CD4-positive, CD25-positive, alpha-beta regulatory T cell (primary cell): ENCODE measurements at regions not wholly inside any gene's neighbourhood (a gene's known extent, or its start where the extent isn't known, plus 50 kb on each side); places are given as distances from the start of the nearest gene placed in this dataset.

Experiments
- ATAC-seq, 2 donors: fragments of 150-1000 bp; cut with Tn5 transposase; one replicate each; pipeline ENCODE4 v1.10.0; 2021; ENCODE audit warnings: low read depth in 2 of 2, moderate number of reproducible peaks in 2 of 2, moderate library complexity in 1 of 2
- DNase-seq, 3 donors: peaks; one replicate each; pipeline versions ENCODE4 v3.0.0 to v3.0.0-alpha.2; 2012 to 2022; ENCODE audit warnings: mixed read lengths in 1 of 3
- H3K27ac ChIP-seq: one replicate; pipeline ENCODE4 v1.7.0; 2013; ENCODE audit warnings: mild to moderate bottlenecking, low read length; ENCODE audit not compliant: insufficient read depth, poor library complexity, severe bottlenecking
- H3K27me3 ChIP-seq: one replicate; pipeline ENCODE4 v1.7.0; 2013; ENCODE audit warnings: low read length; ENCODE audit not compliant: control insufficient read depth, insufficient read depth
- H3K36me3 ChIP-seq: one replicate; pipeline ENCODE4 v1.7.0; 2013; ENCODE audit warnings: mild to moderate bottlenecking, low read length, moderate library complexity; ENCODE audit not compliant: control insufficient read depth, insufficient read depth
- H3K4me1 ChIP-seq: 2 replicates; pipeline ENCODE4 v1.7.0; 2013; ENCODE audit warnings: mild to moderate bottlenecking, low read length; ENCODE audit not compliant: insufficient read depth, control insufficient read depth, poor library complexity, severe bottlenecking
- H3K4me3 ChIP-seq: one replicate; pipeline ENCODE4 v1.7.0; 2013; ENCODE audit warnings: low read depth, mild to moderate bottlenecking, low read length, moderate library complexity
- H3K9me3 ChIP-seq, 2 experiments: 1 replicate in 1 of 2; 2 replicates in 1 of 2; pipeline ENCODE4 v1.7.0; 2013; ENCODE audit warnings: low read length in 2 of 2, mild to moderate bottlenecking in 1 of 2, moderate library complexity in 1 of 2; ENCODE audit not compliant: control insufficient read depth in 2 of 2
- H3K27ac Mint-ChIP-seq, 3 donors: one replicate each; pipeline ENCODE4 v1.8.0; 2020 to 2022; ENCODE audit warnings: mild to moderate bottlenecking in 3 of 3, mixed read lengths in 3 of 3, moderate library complexity in 2 of 3
- H3K27me3 Mint-ChIP-seq: one replicate; pipeline ENCODE4 v1.8.0; 2022; ENCODE audit warnings: mild to moderate bottlenecking, mixed read lengths
- H3K36me3 Mint-ChIP-seq: one replicate; pipeline ENCODE4 v1.8.0; 2020; ENCODE audit warnings: mixed read lengths
- H3K4me1 Mint-ChIP-seq, 4 donors: one replicate each; pipeline ENCODE4 v1.8.0; 2020 to 2022; ENCODE audit warnings: mixed read lengths in 4 of 4, mild to moderate bottlenecking in 1 of 4
- H3K4me3 Mint-ChIP-seq, 4 donors: one replicate each; pipeline ENCODE4 v1.8.0; 2020 to 2022; ENCODE audit warnings: mild to moderate bottlenecking in 4 of 4, mixed read lengths in 4 of 4, moderate library complexity in 3 of 4
- H3K9me3 Mint-ChIP-seq, 7 donors: one replicate each; pipeline ENCODE4 v1.8.0; 2020 to 2022; ENCODE audit warnings: mixed read lengths in 7 of 7, mild to moderate bottlenecking in 3 of 7, moderate library complexity in 2 of 7

DNA sequence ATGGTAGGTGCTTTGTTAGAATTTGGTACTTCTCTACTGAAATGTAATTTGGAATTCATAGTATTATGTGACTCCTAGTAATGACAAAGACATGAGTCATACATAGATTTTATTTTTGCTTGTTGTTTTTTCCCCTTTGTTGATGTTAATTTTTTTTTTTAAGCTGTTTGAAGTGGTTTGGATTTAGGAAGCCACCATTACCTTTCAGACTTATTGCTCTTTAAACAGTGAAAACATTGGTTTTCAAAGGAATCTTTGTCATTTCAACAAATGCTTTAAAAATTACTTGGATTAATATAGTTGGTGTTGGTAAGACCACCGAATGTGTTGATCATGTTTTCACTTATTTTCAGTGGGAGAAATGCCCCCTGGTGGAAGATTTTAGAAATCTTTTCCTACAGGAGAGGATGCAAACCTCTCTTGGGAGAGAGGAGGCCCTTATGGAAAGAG is 170.1 kb upstream of the PITX1 start:
- Histone ChIP-seq H3K9me3 (peaks cover 13 to 14% of the 10 kb centered on the region in 2 experiments), H3K27ac (no peak overlapping the region), H3K27me3 (peaks cover 13% of the 10 kb centered on the region), H3K4me3 (no peak overlapping the region), H3K36me3 (no peaks in the 10 kb centered on the region), H3K4me1 (no peaks in the 10 kb centered on the region)
- no peak for ATAC-seq
- DNase-seq = no peak
- Mint-ChIP-seq H3K36me3 (no peaks in the 10 kb centered on the region), H3K4me3 (no peak overlapping the region), H3K4me1 (no peaks in the 10 kb centered on the region), H3K27me3 (peaks cover 31% of the 10 kb centered on the region), H3K9me3 (peaks cover 0 to 17% (median 5%) of the 10 kb centered on the region in 7 donors), H3K27ac (peak overlapping the region in 1 of 3 donors; percentile 15)

GRCh38 chr5:135203593-135204036 is 169.6 kb upstream of the PITX1 start:
- Histone ChIP-seq H3K4me1 (no peaks in the 10 kb centered on the region), H3K27me3 (peaks cover 13% of the 10 kb centered on the region), H3K27ac (no peak overlapping the region), H3K4me3 (no peak overlapping the region), H3K36me3 (no peaks in the 10 kb centered on the region), H3K9me3 (peaks cover 13 to 14% of the 10 kb centered on the region in 2 experiments)
- H3K36me3 Mint-ChIP-seq = no peaks in the 10 kb centered on the region
- ATAC-seq (no peak), DNase-seq (peak in 1 of 3 donors; percentile 18)
- no peak overlapping the region for H3K4me3 Mint-ChIP-seq
- H3K4me1 Mint-ChIP-seq = no peaks in the 10 kb centered on the region
- H3K27ac Mint-ChIP-seq = no peak overlapping the region
- H3K27me3 Mint-ChIP-seq = peaks cover 36% of the 10 kb centered on the region
- peaks cover 0 to 17% (median 6%) of the 10 kb centered on the region in 7 donors for H3K9me3 Mint-ChIP-seq

DNA sequence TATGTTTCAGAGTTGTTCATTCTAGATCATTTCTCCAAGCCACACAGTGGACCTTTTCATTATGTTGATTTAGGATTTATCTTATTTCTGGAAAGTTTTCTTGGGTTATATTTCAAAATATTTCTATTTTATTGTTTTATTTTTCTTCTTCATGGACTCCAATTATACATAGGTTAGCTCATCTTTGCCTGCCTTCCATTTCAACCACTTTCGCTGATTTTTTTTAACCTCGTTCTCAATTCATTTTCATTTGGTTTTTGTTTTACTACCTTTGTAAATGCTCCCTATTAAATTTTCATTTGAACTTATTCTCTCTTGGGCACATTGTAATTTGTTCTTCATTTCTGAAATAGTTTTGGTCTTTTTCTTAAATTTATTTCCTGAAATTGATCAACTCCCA is 169.0 kb upstream of the PITX1 start:
- DNase-seq (no peak), ATAC-seq (no peak)
- H3K4me1 ChIP-seq = no peaks in the 10 kb centered on the region
- no peak overlapping the region for H3K27ac ChIP-seq
- H3K9me3 ChIP-seq = peaks cover 13 to 14% of the 10 kb centered on the region in 2 experiments
- no peaks in the 10 kb centered on the region for H3K36me3 Mint-ChIP-seq
- peaks cover 13% of the 10 kb centered on the region for H3K27me3 ChIP-seq
- H3K4me1 Mint-ChIP-seq = no peaks in the 10 kb centered on the region
- H3K4me3 Mint-ChIP-seq = no peak overlapping the region
- H3K27me3 Mint-ChIP-seq = peaks cover 39% of the 10 kb centered on the region
- H3K9me3 Mint-ChIP-seq = peaks cover 0 to 17% (median 4%) of the 10 kb centered on the region in 7 donors
- H3K27ac Mint-ChIP-seq = no peak overlapping the region
- H3K36me3 ChIP-seq = no peaks in the 10 kb centered on the region
- no peak overlapping the region for H3K4me3 ChIP-seq

DNA sequence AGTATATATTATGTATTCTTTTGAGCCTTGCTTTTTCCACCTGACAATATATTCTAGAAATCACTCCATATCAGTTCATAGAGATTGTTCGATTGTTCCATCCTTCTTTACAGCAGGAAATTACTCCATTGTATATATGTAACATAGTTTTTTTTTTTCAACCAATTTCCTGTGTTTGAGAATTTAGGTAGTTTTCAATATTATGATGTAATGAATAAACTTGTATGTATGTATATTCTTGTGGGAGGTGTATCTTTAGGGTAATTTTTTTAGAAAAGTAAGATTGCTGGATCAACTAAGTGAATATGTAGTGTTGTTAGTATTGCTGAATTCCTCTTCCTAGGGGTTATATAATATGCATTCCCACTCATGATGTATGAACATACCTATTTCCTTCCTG is 165.9 kb upstream of the PITX1 start:
- peaks cover 15% of the 10 kb centered on the region for H3K27me3 ChIP-seq
- Mint-ChIP-seq H3K27ac (no peak overlapping the region), H3K36me3 (no peaks in the 10 kb centered on the region), H3K27me3 (peaks cover 49% of the 10 kb centered on the region), H3K4me3 (no peak overlapping the region), H3K9me3 (peaks cover 0 to 20% (median 4%) of the 10 kb centered on the region in 7 donors), H3K4me1 (no peaks in the 10 kb centered on the region)
- no peak for ATAC-seq
- H3K4me3 ChIP-seq = no peak overlapping the region
- H3K27ac ChIP-seq = no peak overlapping the region
- no peak for DNase-seq
- no peaks in the 10 kb centered on the region for H3K4me1 ChIP-seq
- no peaks in the 10 kb centered on the region for H3K36me3 ChIP-seq
- peaks cover 13 to 14% of the 10 kb centered on the region in 2 experiments for H3K9me3 ChIP-seq

DNA sequence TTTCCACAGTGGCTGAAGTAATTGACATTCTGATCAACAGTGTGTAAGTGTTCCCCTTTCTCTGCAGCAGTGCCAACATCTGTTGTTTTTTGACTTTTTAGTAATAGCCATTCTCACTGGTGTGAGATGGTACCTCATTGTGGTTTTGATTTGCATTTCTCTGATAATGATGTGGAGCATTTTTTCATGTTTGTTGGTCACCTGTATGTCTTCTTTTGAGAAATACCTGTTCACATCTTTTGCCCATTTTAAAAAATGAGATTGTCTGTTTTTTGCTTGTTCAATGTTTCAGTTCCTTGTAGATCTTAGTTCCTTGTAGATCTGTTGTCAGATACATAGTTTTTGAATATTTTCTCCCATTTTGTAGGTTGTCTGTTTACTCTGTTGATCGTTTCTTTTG is 162.5 kb upstream of the PITX1 start:
- peaks cover 9% of the 10 kb centered on the region for H3K27me3 ChIP-seq
- H3K36me3 Mint-ChIP-seq = no peaks in the 10 kb centered on the region
- DNase-seq (no peak), ATAC-seq (no peak)
- H3K4me3 ChIP-seq = no peak overlapping the region
- no peaks in the 10 kb centered on the region for H3K9me3 ChIP-seq
- peaks cover 0 to 4% (median 0%) of the 10 kb centered on the region in 7 donors for H3K9me3 Mint-ChIP-seq
- H3K4me1 Mint-ChIP-seq = no peaks in the 10 kb centered on the region
- no peak overlapping the region for H3K4me3 Mint-ChIP-seq
- no peaks in the 10 kb centered on the region for H3K36me3 ChIP-seq
- no peak overlapping the region for H3K27ac ChIP-seq
- no peaks in the 10 kb centered on the region for H3K4me1 ChIP-seq
- no peak overlapping the region for H3K27ac Mint-ChIP-seq
- H3K27me3 Mint-ChIP-seq = peaks cover 63% of the 10 kb centered on the region

DNA sequence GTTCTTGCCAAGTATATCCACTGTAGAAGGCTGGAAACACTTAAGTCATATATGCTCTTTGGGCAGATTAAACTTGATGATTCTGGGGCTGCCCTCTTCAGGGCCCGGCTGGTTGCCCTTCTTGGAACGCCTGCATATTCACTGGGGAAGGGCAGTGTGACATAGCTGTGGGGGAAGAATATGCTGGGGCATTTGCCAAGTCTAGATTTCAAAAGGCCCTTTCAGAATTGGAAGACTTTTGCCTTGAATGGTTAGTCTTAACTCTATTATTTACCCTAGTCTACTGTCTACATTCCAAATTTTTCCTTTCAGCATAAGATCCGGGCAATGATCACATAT is 161.2 kb upstream of the PITX1 start:
- Histone ChIP-seq H3K9me3 (no peaks in the 10 kb centered on the region), H3K27me3 (peaks cover 9% of the 10 kb centered on the region), H3K4me1 (peaks cover 6% of the 10 kb centered on the region), H3K36me3 (no peaks in the 10 kb centered on the region), H3K27ac (no peak overlapping the region), H3K4me3 (no peak overlapping the region)
- DNase-seq (no peak), ATAC-seq (no peak)
- H3K27me3 Mint-ChIP-seq = peaks cover 69% of the 10 kb centered on the region
- H3K4me3 Mint-ChIP-seq = no peak overlapping the region
- H3K36me3 Mint-ChIP-seq = no peaks in the 10 kb centered on the region
- H3K4me1 Mint-ChIP-seq = no peaks in the 10 kb centered on the region
- H3K9me3 Mint-ChIP-seq = peaks cover 0 to 4% (median 0%) of the 10 kb centered on the region in 7 donors
- no peak overlapping the region for H3K27ac Mint-ChIP-seq

- H3K9me3 Mint-ChIP-seq = peaks cover 0 to 4% (median 0%) of the 10 kb centered on the region in 7 donors
- H3K27me3 Mint-ChIP-seq = peaks cover 69% of the 10 kb centered on the region
- Histone ChIP-seq H3K27ac (no peak overlapping the region), H3K36me3 (no peaks in the 10 kb centered on the region), H3K9me3 (no peaks in the 10 kb centered on the region), H3K4me3 (no peak overlapping the region), H3K27me3 (peaks cover 12% of the 10 kb centered on the region), H3K4me1 (peaks cover 6% of the 10 kb centered on the region)
- H3K4me1 Mint-ChIP-seq = no peaks in the 10 kb centered on the region
- H3K36me3 Mint-ChIP-seq = no peaks in the 10 kb centered on the region
- no peak overlapping the region for H3K27ac Mint-ChIP-seq
- ATAC-seq = no peak
- no peak for DNase-seq
- no peak overlapping the region for H3K4me3 Mint-ChIP-seq
Measured at GRCh38 chr5:135194573-135195269, 160.7 kb upstream of the PITX1 start.

DNA sequence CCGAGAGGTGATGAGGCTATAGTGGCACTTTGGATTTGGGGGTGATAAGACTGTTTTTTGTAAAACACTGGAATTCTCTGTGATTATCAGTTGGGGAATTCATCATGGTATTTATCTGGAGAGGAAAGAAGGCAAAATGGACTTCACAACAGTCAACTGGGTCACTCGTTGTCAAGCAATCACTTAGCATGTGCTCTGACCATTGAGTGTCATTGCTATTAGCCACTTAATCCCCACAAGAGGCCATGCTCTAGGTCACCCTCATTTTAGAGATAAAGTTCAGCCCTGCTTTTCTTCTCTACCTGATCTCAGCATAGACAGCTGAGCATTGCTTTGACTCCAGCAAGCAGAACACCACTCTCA is 160.1 kb upstream of the PITX1 start:
- H3K4me3 ChIP-seq = no peak overlapping the region
- no peaks in the 10 kb centered on the region for H3K36me3 Mint-ChIP-seq
- no peaks in the 10 kb centered on the region for H3K4me1 Mint-ChIP-seq
- peaks cover 6% of the 10 kb centered on the region for H3K4me1 ChIP-seq
- DNase-seq = no peak
- no peak overlapping the region for H3K4me3 Mint-ChIP-seq
- no peak overlapping the region for H3K27ac ChIP-seq
- H3K27me3 Mint-ChIP-seq = peaks cover 68% of the 10 kb centered on the region
- H3K27me3 ChIP-seq = peaks cover 12% of the 10 kb centered on the region
- no peaks in the 10 kb centered on the region for H3K9me3 ChIP-seq
- H3K9me3 Mint-ChIP-seq = peaks cover 0 to 4% (median 0%) of the 10 kb centered on the region in 7 donors
- no peaks in the 10 kb centered on the region for H3K36me3 ChIP-seq
- no peak for ATAC-seq
- no peak overlapping the region for H3K27ac Mint-ChIP-seq
